ENCODE measurements at regions not wholly inside any gene's neighbourhood (a gene's known extent, or its start where the extent isn't known, plus 50 kb on each side); places are given as distances from the start of the nearest gene placed in this dataset.

DNA sequence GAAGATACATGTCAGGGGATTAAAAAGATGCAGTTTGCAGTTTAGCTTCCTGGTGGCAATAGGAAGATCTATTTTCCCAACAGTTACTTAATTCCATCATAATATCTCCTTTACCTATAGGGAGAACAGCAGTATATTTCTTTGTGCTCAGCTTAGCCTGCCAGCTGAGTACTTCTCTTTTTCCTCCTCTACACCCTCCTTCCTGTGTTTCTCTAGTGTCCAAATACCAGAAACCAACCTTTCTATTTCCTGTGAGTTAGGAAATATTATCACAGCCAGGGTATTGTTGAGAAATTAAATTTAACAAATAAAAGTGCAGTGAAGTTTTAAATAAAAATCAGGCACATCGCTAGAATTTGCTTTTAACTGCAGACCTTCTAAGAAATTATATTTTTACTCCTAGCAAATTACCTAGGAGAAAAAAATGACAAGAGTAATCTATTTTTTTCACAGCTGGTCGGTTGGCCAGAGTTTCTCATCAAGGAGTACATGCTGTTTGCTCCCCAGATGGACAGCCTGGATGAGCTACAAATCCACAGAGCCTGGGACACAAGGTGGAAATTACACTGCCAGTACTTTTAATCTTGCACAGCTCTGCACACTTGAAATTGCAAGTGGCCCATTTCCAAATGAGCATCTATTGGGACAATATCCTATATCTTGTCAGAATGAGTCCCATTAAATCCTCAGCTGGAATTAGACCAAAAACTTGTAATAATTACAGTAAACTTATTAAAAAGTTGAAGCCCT is 185.2 kb upstream of the CFAP20DC start:
- TF ChIP-seq TAF1 (IDR thresholded peaks at IDR 0.05; ENCODE audit: low read depth, low read length) (no peak), POLR2A (IDR thresholded peaks at IDR 0.05; ENCODE audit: low read depth, low read length) (no peak), POLR2AphosphoS5 (IDR thresholded peaks at IDR 0.05; ENCODE audit: low read depth, low read length) (no peak), POU2F2 (IDR thresholded peaks at IDR 0.05; ENCODE audit: low read depth, low read length) (no peak), SPI1 (IDR thresholded peaks at IDR 0.05; ENCODE audit: low read depth, low read length) (no peak), PAX5 (IDR thresholded peaks at IDR 0.05; ENCODE audit: insufficient read depth, low read length, severe bottlenecking) (no peak)

Data from GM12891 (cell line).